HepG2 (cell line): ENCODE measurements at regions not wholly inside any gene's neighbourhood (a gene's known extent, or its start where the extent isn't known, plus 50 kb on each side); places are given as distances from the start of the nearest gene placed in this dataset.

Source experiments
- ATAC-seq: fragments of 200-7000 bp; cut with Tn5 transposase; 3 replicates; pipeline ENCODE4 v1.9.1; 2020; ENCODE audit warnings: mild to moderate bottlenecking, moderate library complexity
- BruUV-seq: library from RNA; stranded (reverse); fragments of 400-500 nt; replicated peaks from 2 replicates; lab custom pipeline; 2021; lab: Mats Ljungman, UMichigan
- CTCF ChIA-PET: fragments of 300-600 bp; formaldehyde crosslinking; extraction: SDS; loops from one replicate; lab custom pipeline; 2021; ENCODE audit warnings: low total read pairs, inconsistent platforms, low intra/inter-chr PET ratio; lab: Yijun Ruan, JAX
- POLR2A ChIA-PET: fragments of 350-600 bp; sonication (Branson Sonifier 250); formaldehyde crosslinking; loops from one replicate; lab custom pipeline; 2020; ENCODE audit warnings: antibody characterized with exemption, inconsistent platforms; lab: Yijun Ruan, JAX
- DNase-seq: peaks from one replicate; pipeline ENCODE4 v3.0.0-alpha.2; 2015; ENCODE audit warnings: low spot score
- FAIRE-seq: peaks from 3 replicates; lab custom pipeline; 2011; peaks lifted over from hg19 to GRCh38; lab: Jason Lieb, UNC
- H2AFZ ChIP-seq: one replicate; pipeline ENCODE4 v1.6.1; 2011; ENCODE audit warnings: low read length, inconsistent platforms
- H3K27ac ChIP-seq: fragments of 300-600 bp; 3 replicates; pipeline ENCODE4 v1.8.0; 2011; ENCODE audit warnings: mixed run types, mild to moderate bottlenecking, mixed read lengths, low read length, inconsistent platforms; ENCODE audit not compliant: insufficient read depth; ENCODE audit errors: extremely low read length
- H3K27me3 ChIP-seq, 2 experiments: fragments of 200-600 bp in 1 of 2; 2 replicates in 1 of 2; 3 replicates in 1 of 2; pipeline versions ENCODE4 v1.6.0 to v1.8.0; 2011; ENCODE audit warnings: low read length in 2 of 2, mild to moderate bottlenecking in 2 of 2, moderate library complexity in 2 of 2, inconsistent platforms in 1 of 2; ENCODE audit not compliant: insufficient read depth in 2 of 2, control insufficient read depth in 1 of 2
- H3K36me3 ChIP-seq, 2 experiments: fragments of 200-600 bp in 1 of 2; replicated peaks in 1 of 2; 2 replicates in 1 of 2; 3 replicates in 1 of 2; pipeline versions ENCODE4 v1.5.1 to v1.8.0; 2011; ENCODE audit warnings: low read length in 2 of 2, inconsistent platforms in 1 of 2; ENCODE audit not compliant: insufficient read depth in 2 of 2, control insufficient read depth in 1 of 2
- H3K4me1 ChIP-seq: 2 replicates; pipeline ENCODE4 v1.5.1; 2012; ENCODE audit warnings: low read length, inconsistent platforms; ENCODE audit not compliant: insufficient read depth
- H3K4me2 ChIP-seq: 2 replicates; pipeline ENCODE4 v1.6.0; 2011; ENCODE audit warnings: low read depth, low read length, inconsistent platforms
- H3K4me3 ChIP-seq, 3 experiments: fragments of 200-600 bp in 1 of 3; sonication (generic), shearing (Covaris generic) in 1 of 3; replicated peaks in 1 of 3; 2 replicates each; pipeline ENCODE4 v1.5.1; 2011 to 2016; ENCODE audit warnings: low read length in 3 of 3, inconsistent platforms in 2 of 3, low read depth in 2 of 3, mild to moderate bottlenecking in 2 of 3, control low read depth in 1 of 3, mixed read lengths in 1 of 3; ENCODE audit not compliant: insufficient read depth in 1 of 3
- H3K79me2 ChIP-seq: one replicate; pipeline ENCODE4 v1.6.1; 2011; ENCODE audit warnings: low read length, inconsistent platforms; ENCODE audit not compliant: insufficient read depth
- H3K9ac ChIP-seq: 2 replicates; pipeline ENCODE4 v1.6.0; 2011; ENCODE audit warnings: mild to moderate bottlenecking, low read depth, low read length, inconsistent platforms; ENCODE audit not compliant: insufficient read depth
- H3K9me3 ChIP-seq: 2 replicates; pipeline ENCODE4 v1.5.1; 2012; ENCODE audit warnings: mild to moderate bottlenecking, low read length
- H4K20me1 ChIP-seq: 2 replicates; pipeline ENCODE4 v1.6.0; 2011; ENCODE audit warnings: inconsistent platforms, mild to moderate bottlenecking, low read length, moderate library complexity; ENCODE audit not compliant: insufficient read depth
- GABPA ChIP-seq, 2 experiments: IDR thresholded peaks; 2 replicates each; pipeline ENCODE4 v1.6.1; 2011 to 2016; ENCODE audit warnings: low read depth in 2 of 2, low read length in 1 of 2, missing biosample characterization in 1 of 2, missing genetic modification characterization in 1 of 2
- ISL2 ChIP-seq: sonication (generic); formaldehyde crosslinking; IDR thresholded peaks from 2 replicates; pipeline ENCODE4 v1.5.0; 2020; ENCODE audit warnings: missing genetic modification reagents
- JUNB ChIP-seq: sonication (generic); formaldehyde crosslinking; IDR thresholded peaks from 2 replicates; pipeline ENCODE4 v1.8.0; 2022; ENCODE audit warnings: missing genetic modification reagents, mild to moderate bottlenecking, borderline replicate concordance
- KMT2B ChIP-seq: IDR thresholded peaks from 2 replicates; pipeline ENCODE4 v1.6.1; 2016; ENCODE audit warnings: missing genetic modification reagents, missing compliant biosample characterization
- RBM22 ChIP-seq: fragments of 200-400 bp; formaldehyde crosslinking; optimal IDR thresholded peaks from 2 replicates; pipeline ENCODE3; 2017; ENCODE audit warnings: mild to moderate bottlenecking, low read length, moderate library complexity
- SP4 ChIP-seq: sonication (generic); formaldehyde crosslinking; IDR thresholded peaks from 2 replicates; pipeline ENCODE4 v1.8.1; 2023; ENCODE audit warnings: mild to moderate bottlenecking, missing genetic modification reagents
- STAG1 ChIP-seq: sonication (generic); formaldehyde crosslinking; IDR thresholded peaks from 2 replicates; pipeline ENCODE4 v1.4.0; 2020; ENCODE audit warnings: missing genetic modification reagents
- TOPORS ChIP-seq: sonication (generic); formaldehyde crosslinking; IDR thresholded peaks from 2 replicates; pipeline ENCODE4 v1.8.0; 2023; ENCODE audit warnings: mild to moderate bottlenecking, missing genetic modification reagents
- ZNF441 ChIP-seq: sonication (generic); formaldehyde crosslinking; IDR thresholded peaks from 2 replicates; pipeline ENCODE4 v1.7.0; 2021; ENCODE audit warnings: missing genetic modification reagents, borderline replicate concordance
- ZNF557 ChIP-seq: sonication (generic); formaldehyde crosslinking; IDR thresholded peaks from 2 replicates; pipeline ENCODE4 v1.4.0; 2020; ENCODE audit warnings: missing genetic modification reagents
- ZNF616 ChIP-seq: sonication (generic); formaldehyde crosslinking; IDR thresholded peaks from 2 replicates; pipeline ENCODE4 v1.5.0; 2020; ENCODE audit warnings: low read depth, mild to moderate bottlenecking, missing genetic modification reagents
- ZNF775 ChIP-seq: sonication (generic); formaldehyde crosslinking; IDR thresholded peaks from 2 replicates; pipeline ENCODE4 v1.4.0; 2020; ENCODE audit warnings: missing genetic modification reagents, mild to moderate bottlenecking, moderate library complexity, borderline replicate concordance
- WGBS: methylation state at CpG from one replicate; pipeline ENCODE4 v1.1.6; 2017; ENCODE audit warnings: low lambda C conversion rate; 5-methylcytosine and 5-hydroxymethylcytosine counted together
- in situ Hi-C: cut with HindIII; loops from 2 replicates; pipeline ENCODE4 v1.10.0; 2017; ENCODE audit warnings: low pct_unique_long_range_greater_than_20kb; ENCODE audit not compliant: extremely low pct_ligation_motif_present
- intact Hi-C: fragments of 100-400 bp; cut with micrococcal nuclease; formaldehyde crosslinking; loops from one replicate; pipeline ENCODE4 v1.10.0; 2022; ENCODE audit not compliant: unreplicated experiment
- TF ChIP-seq, protein P1 (sequence below): sonication (generic); formaldehyde crosslinking; IDR thresholded peaks from 2 replicates; pipeline ENCODE4 v1.5.0; 2020; ENCODE audit warnings: missing genetic modification reagents
- TF ChIP-seq, protein P2 (sequence below), 2 experiments: IDR thresholded peaks; 2 replicates each; pipeline ENCODE4 v1.6.1; 2011 to 2012; ENCODE audit warnings: low read length in 2 of 2, borderline replicate concordance in 1 of 2, low read depth in 1 of 2, mild to moderate bottlenecking in 1 of 2, moderate library complexity in 1 of 2

- TF ChIP-seq, protein P1, sequence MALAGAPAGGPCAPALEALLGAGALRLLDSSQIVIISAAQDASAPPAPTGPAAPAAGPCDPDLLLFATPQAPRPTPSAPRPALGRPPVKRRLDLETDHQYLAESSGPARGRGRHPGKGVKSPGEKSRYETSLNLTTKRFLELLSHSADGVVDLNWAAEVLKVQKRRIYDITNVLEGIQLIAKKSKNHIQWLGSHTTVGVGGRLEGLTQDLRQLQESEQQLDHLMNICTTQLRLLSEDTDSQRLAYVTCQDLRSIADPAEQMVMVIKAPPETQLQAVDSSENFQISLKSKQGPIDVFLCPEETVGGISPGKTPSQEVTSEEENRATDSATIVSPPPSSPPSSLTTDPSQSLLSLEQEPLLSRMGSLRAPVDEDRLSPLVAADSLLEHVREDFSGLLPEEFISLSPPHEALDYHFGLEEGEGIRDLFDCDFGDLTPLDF (CRISPR knock-in tag) = no peak
- no peak for TF ChIP-seq KMT2B (CRISPR knock-in tag)
Observed at GRCh38 chr9:109709866-109710265, 70.1 kb upstream of the PALM2AKAP2 start (continued).

- Histone ChIP-seq H3K4me3 (no peak overlapping the region), H3K9ac (no peak overlapping the region), H3K36me3 (no peaks in the 10 kb centered on the region), H3K27ac (no peak overlapping the region), H3K9me3 (no peaks in the 10 kb centered on the region), H4K20me1 (no peaks in the 10 kb centered on the region), H3K4me1 (no peaks in the 10 kb centered on the region), H3K27me3 (no peaks in the 10 kb centered on the region), H2AFZ (no peak overlapping the region), H3K79me2 (no peaks in the 10 kb centered on the region), H3K4me2 (no peak overlapping the region)
- POLR2A ChIA-PET = no interaction called here
- CTCF ChIA-PET = no interaction called here
- TF ChIP-seq STAG1 (CRISPR knock-in tag) (no peak), ISL2 (CRISPR knock-in tag) (no peak), SP4 (CRISPR knock-in tag) (no peak), ZNF441 (CRISPR knock-in tag) (no peak), TOPORS (no peak), ZNF557 (CRISPR knock-in tag) (no peak), ZNF616 (CRISPR knock-in tag) (no peak), JUNB (CRISPR knock-in tag) (no peak), GABPA (IDR thresholded peaks at IDR 0.05; ENCODE audit: low read depth, low read length) (no peak), GABPA (CRISPR knock-in tag; IDR thresholded peaks at IDR 0.05; ENCODE audit: low read depth) (no peak), ZNF775 (CRISPR knock-in tag) (no peak), RBM22 (no peak)
- TF ChIP-seq, protein P2, sequence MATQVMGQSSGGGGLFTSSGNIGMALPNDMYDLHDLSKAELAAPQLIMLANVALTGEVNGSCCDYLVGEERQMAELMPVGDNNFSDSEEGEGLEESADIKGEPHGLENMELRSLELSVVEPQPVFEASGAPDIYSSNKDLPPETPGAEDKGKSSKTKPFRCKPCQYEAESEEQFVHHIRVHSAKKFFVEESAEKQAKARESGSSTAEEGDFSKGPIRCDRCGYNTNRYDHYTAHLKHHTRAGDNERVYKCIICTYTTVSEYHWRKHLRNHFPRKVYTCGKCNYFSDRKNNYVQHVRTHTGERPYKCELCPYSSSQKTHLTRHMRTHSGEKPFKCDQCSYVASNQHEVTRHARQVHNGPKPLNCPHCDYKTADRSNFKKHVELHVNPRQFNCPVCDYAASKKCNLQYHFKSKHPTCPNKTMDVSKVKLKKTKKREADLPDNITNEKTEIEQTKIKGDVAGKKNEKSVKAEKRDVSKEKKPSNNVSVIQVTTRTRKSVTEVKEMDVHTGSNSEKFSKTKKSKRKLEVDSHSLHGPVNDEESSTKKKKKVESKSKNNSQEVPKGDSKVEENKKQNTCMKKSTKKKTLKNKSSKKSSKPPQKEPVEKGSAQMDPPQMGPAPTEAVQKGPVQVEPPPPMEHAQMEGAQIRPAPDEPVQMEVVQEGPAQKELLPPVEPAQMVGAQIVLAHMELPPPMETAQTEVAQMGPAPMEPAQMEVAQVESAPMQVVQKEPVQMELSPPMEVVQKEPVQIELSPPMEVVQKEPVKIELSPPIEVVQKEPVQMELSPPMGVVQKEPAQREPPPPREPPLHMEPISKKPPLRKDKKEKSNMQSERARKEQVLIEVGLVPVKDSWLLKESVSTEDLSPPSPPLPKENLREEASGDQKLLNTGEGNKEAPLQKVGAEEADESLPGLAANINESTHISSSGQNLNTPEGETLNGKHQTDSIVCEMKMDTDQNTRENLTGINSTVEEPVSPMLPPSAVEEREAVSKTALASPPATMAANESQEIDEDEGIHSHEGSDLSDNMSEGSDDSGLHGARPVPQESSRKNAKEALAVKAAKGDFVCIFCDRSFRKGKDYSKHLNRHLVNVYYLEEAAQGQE (IDR thresholded peaks at IDR 0.05; ENCODE audit: borderline replicate concordance in 1 of 2, low read depth in 1 of 2, low read length in 2 of 2) = no peak
- in situ Hi-C loops (no loop called here), intact Hi-C loops (no loop called here)
- BruUV-seq = no TSS peak
- 0% methylated on average over 1 of the region's 1 CpG for WGBS
- DNase-seq = no peak
- FAIRE-seq = no peak
- ATAC-seq = no peak
Observed at GRCh38 chr9:109710830-109711229, 69.2 kb upstream of the PALM2AKAP2 start.
